Suprapubic skin (tissue), 4 donors: ENCODE measurements at regions not wholly inside any gene's neighbourhood (a gene's known extent, or its start where the extent isn't known, plus 50 kb on each side); places are given as distances from the start of the nearest gene placed in this dataset.

Experiments
- CTCF ChIP-seq, 2 donors: fragments of 200-600 bp in 1 of 2; fragments of 450-650 bp in 1 of 2; sonication (generic) in 1 of 2; IDR thresholded peaks; one replicate each; pipeline ENCODE4 v1.5.1; 2016 to 2019; ENCODE audit warnings: antibody characterized with exemption in 2 of 2, mild to moderate bottlenecking in 1 of 2, moderate library complexity in 1 of 2
- EP300 ChIP-seq: sonication (generic); formaldehyde crosslinking; IDR thresholded peaks from one replicate; pipeline ENCODE4 v1.6.1; 2017; ENCODE audit warnings: antibody characterized with exemption
- POLR2AphosphoS5 ChIP-seq, 3 donors: sonication (generic); formaldehyde crosslinking; IDR thresholded peaks; one replicate each; pipeline ENCODE4 v1.6.1; 2017; ENCODE audit warnings: antibody characterized with exemption in 3 of 3

GRCh38 chr10:123577921-123578461, 88.2 kb upstream of the GPR26 start:
- TF ChIP-seq CTCF (IDR thresholded peaks at IDR 0.05) (no peak), EP300 (no peak), POLR2AphosphoS5 (IDR thresholded peaks at IDR 0.05) (no peak)
